Left lung (tissue), 4 donors: ENCODE measurements at regions not wholly inside any gene's neighbourhood (a gene's known extent, or its start where the extent isn't known, plus 50 kb on each side); places are given as distances from the start of the nearest gene placed in this dataset.

ENCODE experiments used
- ATAC-seq: fragments of 200-7000 bp; cut with Tn5 transposase; one replicate; pipeline ENCODE4 v1.9.1; 2020; ENCODE audit warnings: moderate library complexity
- DNase-seq, 4 donors: peaks; one replicate each; pipeline ENCODE4 v3.0.0-alpha.2; 2013 to 2020
- H3K27ac ChIP-seq, 2 donors: fragments of 200-600 bp; sonication (generic) in 1 of 2; one replicate each; pipeline versions ENCODE4 v1.5.0 to v1.8.0; 2020 to 2021
- H3K27me3 ChIP-seq, 2 donors: fragments of 200-600 bp; sonication (generic) in 1 of 2; one replicate each; pipeline versions ENCODE4 v1.5.0 to v1.8.0; 2020 to 2021
- H3K36me3 ChIP-seq, 2 donors: fragments of 200-600 bp; sonication (generic) in 1 of 2; one replicate each; pipeline versions ENCODE4 v1.5.0 to v1.8.0; 2020 to 2021
- H3K4me1 ChIP-seq, 2 donors: fragments of 200-600 bp; one replicate each; pipeline ENCODE4 v1.8.0; 2021
- H3K4me3 ChIP-seq, 2 donors: fragments of 200-600 bp; sonication (generic) in 1 of 2; one replicate each; pipeline versions ENCODE4 v1.5.0 to v1.8.0; 2020 to 2021; ENCODE audit warnings: mild to moderate bottlenecking in 1 of 2
- H3K9me3 ChIP-seq, 2 donors: fragments of 200-600 bp; sonication (generic) in 1 of 2; one replicate each; pipeline versions ENCODE4 v1.5.0 to v1.8.0; 2020 to 2021
- intact Hi-C, 2 donors: fragments of 100-400 bp; cut with DNase I; formaldehyde crosslinking; loops; one replicate each; pipeline versions ENCODE4 v1.11.2 to v1.14.2; 2022
- TF ChIP-seq, protein P1 (sequence below), 2 donors: fragments of 200-600 bp; sonication (generic) in 1 of 2; IDR thresholded peaks; one replicate each; pipeline versions ENCODE4 v1.5.0 to v1.8.0; 2021; ENCODE audit warnings: antibody characterized with exemption in 2 of 2
- donor health status: DM: no; HTN: yes; CAD: no.
- donor health status: DM: no; HTN: no; CAD: no.

DNA sequence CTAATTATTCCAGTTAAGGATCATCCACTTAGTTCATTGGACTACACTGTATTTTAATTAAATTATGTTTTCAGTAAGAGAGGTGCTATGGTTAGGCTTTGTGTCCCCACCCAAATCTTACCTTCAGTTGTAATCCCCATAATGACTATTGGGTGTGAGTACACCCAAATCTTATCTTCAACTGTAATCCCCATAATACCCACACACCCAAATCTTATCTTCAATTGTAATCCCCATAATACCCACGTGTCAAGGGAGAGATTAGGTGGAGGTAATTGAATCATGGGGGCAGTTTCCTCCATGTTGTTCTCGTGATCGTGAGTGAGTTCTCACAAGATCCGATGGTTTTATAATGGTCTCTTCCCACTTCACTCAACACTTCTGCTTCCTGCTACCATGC is 208.0 kb upstream of the PHACTR1 start:
- Histone ChIP-seq H3K9me3 (no peaks in the 10 kb centered on the region), H3K27me3 (no peaks in the 10 kb centered on the region), H3K36me3 (peaks cover 0 to 4% of the 10 kb centered on the region in 2 donors), H3K4me1 (no peaks in the 10 kb centered on the region), H3K4me3 (no peak overlapping the region), H3K27ac (no peak overlapping the region)
- intact Hi-C loops = no loop called here
- DNase-seq = no peak
- TF ChIP-seq, protein P1, sequence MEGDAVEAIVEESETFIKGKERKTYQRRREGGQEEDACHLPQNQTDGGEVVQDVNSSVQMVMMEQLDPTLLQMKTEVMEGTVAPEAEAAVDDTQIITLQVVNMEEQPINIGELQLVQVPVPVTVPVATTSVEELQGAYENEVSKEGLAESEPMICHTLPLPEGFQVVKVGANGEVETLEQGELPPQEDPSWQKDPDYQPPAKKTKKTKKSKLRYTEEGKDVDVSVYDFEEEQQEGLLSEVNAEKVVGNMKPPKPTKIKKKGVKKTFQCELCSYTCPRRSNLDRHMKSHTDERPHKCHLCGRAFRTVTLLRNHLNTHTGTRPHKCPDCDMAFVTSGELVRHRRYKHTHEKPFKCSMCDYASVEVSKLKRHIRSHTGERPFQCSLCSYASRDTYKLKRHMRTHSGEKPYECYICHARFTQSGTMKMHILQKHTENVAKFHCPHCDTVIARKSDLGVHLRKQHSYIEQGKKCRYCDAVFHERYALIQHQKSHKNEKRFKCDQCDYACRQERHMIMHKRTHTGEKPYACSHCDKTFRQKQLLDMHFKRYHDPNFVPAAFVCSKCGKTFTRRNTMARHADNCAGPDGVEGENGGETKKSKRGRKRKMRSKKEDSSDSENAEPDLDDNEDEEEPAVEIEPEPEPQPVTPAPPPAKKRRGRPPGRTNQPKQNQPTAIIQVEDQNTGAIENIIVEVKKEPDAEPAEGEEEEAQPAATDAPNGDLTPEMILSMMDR (IDR thresholded peaks at IDR 0.05) = no peak
- ATAC-seq = no peak

DNA sequence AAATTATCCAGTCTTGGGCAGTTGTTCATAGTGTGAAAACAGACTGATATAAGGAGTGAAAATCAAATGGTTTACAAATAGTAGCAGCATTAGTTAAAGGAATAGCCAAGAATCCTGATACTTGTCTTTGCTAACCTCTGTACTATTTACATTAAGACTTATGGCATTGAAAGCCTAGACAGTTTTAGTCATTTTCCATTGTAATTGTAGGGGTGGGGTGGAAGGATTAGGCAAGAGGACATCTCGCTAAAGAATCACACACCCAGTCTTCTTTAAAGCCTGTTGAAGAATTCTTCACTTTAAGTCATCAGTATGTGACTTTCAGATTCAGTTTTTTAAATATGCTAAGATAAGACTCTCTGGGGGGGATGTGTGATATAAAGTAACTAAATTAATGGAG is 207.5 kb upstream of the PHACTR1 start:
- no peaks in the 10 kb centered on the region for H3K27me3 ChIP-seq
- H3K4me1 ChIP-seq = no peaks in the 10 kb centered on the region
- DNase-seq (no peak), ATAC-seq (no peak)
- no peak overlapping the region for H3K4me3 ChIP-seq
- intact Hi-C loops = no loop called here
- no peaks in the 10 kb centered on the region for H3K9me3 ChIP-seq
- peaks cover 0 to 4% of the 10 kb centered on the region in 2 donors for H3K36me3 ChIP-seq
- TF ChIP-seq, protein P1 (IDR thresholded peaks at IDR 0.05) = no peak
- no peak overlapping the region for H3K27ac ChIP-seq

DNA sequence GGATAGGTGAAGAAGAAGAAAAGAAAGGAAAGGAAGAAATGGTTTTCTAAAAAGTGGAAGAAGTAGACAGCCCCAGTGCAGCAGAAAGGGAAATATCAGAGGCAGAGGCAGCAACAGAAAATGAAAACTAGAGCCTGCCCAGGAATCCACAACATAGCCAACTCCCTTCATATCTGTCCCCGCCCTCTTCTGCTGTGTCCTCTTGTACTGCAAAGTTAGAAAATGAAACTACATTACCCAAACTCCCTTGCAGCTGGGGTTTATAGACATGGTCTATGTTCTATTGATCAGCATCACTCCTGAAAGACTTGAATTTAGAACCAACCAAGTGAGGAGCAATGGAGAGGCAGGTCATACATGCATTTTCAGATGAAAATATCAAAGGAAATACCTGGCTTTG is 200.5 kb upstream of the PHACTR1 start:
- intact Hi-C loops = no loop called here
- Histone ChIP-seq H3K9me3 (no peaks in the 10 kb centered on the region), H3K4me1 (no peaks in the 10 kb centered on the region), H3K27ac (no peak overlapping the region), H3K27me3 (no peaks in the 10 kb centered on the region), H3K36me3 (no peaks in the 10 kb centered on the region), H3K4me3 (no peak overlapping the region)
- ATAC-seq (peak; percentile 84), DNase-seq (peak in 1 of 4 donors; percentile 13)
- TF ChIP-seq, protein P1 (IDR thresholded peaks at IDR 0.05) = no peak

DNA sequence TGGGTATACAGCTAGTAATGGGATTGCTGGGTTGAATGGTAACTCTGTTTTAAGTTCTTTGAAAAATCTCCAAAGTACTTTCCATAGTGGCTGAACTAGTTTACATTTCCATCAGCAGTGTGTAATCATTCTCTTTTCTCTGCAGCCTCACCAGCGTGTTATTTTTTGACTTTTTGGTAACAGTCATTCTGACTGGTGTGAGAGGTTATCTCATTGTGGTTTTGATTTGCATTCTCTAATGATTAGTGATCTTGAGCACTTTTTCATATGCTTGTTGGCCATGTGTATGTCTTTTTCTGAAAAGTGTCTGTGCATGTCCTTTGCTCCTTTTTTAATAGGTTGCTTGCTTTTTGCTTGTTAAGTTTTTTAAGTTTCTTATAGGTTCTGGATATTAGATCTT is 194.2 kb upstream of the PHACTR1 start:
- no peak for ATAC-seq
- TF ChIP-seq, protein P1 (IDR thresholded peaks at IDR 0.05) = no peak

DNA sequence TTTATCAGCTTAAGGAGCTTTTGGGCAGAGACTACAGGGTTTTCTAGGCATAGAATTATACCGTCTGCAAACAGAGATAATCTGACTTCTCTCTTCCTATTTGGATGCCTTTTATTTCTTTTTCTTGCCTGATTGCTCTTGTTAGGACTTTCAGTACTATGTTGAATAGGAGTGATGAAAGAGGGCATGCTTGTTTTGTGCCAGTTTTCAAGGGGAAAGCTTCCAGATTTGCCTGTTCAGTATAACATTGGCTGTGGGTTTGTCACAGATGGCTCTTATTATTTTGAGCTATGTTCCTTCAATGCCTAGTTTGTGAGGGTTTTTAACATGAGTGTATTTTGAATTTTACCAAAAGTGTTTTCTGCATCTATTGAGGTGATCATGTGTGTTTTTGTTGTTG is 192.8 kb upstream of the PHACTR1 start:
- Histone ChIP-seq H3K27me3 (no peaks in the 10 kb centered on the region), H3K36me3 (no peaks in the 10 kb centered on the region), H3K9me3 (no peaks in the 10 kb centered on the region), H3K4me1 (no peaks in the 10 kb centered on the region), H3K27ac (no peak overlapping the region), H3K4me3 (no peak overlapping the region)
- intact Hi-C loops = no loop called here
- no peak for ATAC-seq
- no peak for DNase-seq
- TF ChIP-seq, protein P1 (IDR thresholded peaks at IDR 0.05) = no peak

More for the DNA sequence above, 194.2 kb upstream of the PHACTR1 start:
- H3K4me1 ChIP-seq = no peaks in the 10 kb centered on the region
- no peaks in the 10 kb centered on the region for H3K36me3 ChIP-seq
- no peaks in the 10 kb centered on the region for H3K9me3 ChIP-seq
- H3K27me3 ChIP-seq = no peaks in the 10 kb centered on the region
- DNase-seq = no peak
- intact Hi-C loops = no loop called here
- no peak overlapping the region for H3K4me3 ChIP-seq
- no peak overlapping the region for H3K27ac ChIP-seq
